Right lobe of liver (tissue), 6 donors: ENCODE measurements at regions not wholly inside any gene's neighbourhood (a gene's known extent, or its start where the extent isn't known, plus 50 kb on each side); places are given as distances from the start of the nearest gene placed in this dataset.

ENCODE experiments used
- ATAC-seq, 4 donors: fragments of 200-7000 bp; cut with Tn5 transposase; one replicate each; pipeline ENCODE4 v1.9.1; 2020; ENCODE audit warnings: mild to moderate bottlenecking in 4 of 4, moderate library complexity in 4 of 4
- DNase-seq, 3 donors: peaks; one replicate each; pipeline ENCODE4 v3.0.0-alpha.2; 2020
- H3K27ac ChIP-seq, 3 donors: fragments of 200-600 bp; one replicate each; pipeline ENCODE4 v1.8.0; 2022
- H3K27me3 ChIP-seq, 2 donors: fragments of 200-600 bp; one replicate each; pipeline ENCODE4 v1.8.0; 2022
- H3K36me3 ChIP-seq, 4 donors: fragments of 200-600 bp; sonication (generic) in 1 of 4; one replicate each; pipeline versions ENCODE4 v1.5.1 to v1.8.0; 2017 to 2022; ENCODE audit warnings: control low read depth in 1 of 4
- H3K4me1 ChIP-seq, 4 donors: fragments of 200-600 bp; sonication (generic) in 1 of 4; one replicate each; pipeline versions ENCODE4 v1.5.1 to v1.8.0; 2017 to 2022; ENCODE audit warnings: control low read depth in 1 of 4
- H3K4me3 ChIP-seq, 3 donors: fragments of 200-600 bp; one replicate each; pipeline ENCODE4 v1.8.0; 2022
- H3K9me3 ChIP-seq, 4 donors: fragments of 200-600 bp; sonication (generic) in 1 of 4; one replicate each; pipeline versions ENCODE4 v1.5.1 to v1.8.0; 2017 to 2022; ENCODE audit warnings: control low read depth in 1 of 4
- POLR2A ChIP-seq: fragments of 450-650 bp; IDR thresholded peaks from one replicate; pipeline ENCODE4 v1.6.1; 2017; ENCODE audit warnings: antibody characterized with exemption, mild to moderate bottlenecking
- WGBS: methylation state at CpG from one replicate; pipeline ENCODE4 v1.1.6; 2018; ENCODE audit warnings: low coverage, low lambda C conversion rate; ENCODE audit not compliant: insufficient coverage; ENCODE audit errors: missing lambda C conversion rate; 5-methylcytosine and 5-hydroxymethylcytosine counted together
- intact Hi-C, 2 donors: fragments of 100-400 bp; cut with DNase I; formaldehyde crosslinking; loops; one replicate each; pipeline versions ENCODE4 v1.11.2 to v1.14.1; 2022
- TF ChIP-seq, protein P1 (sequence below), 4 donors: fragments of 200-600 bp in 3 of 4; fragments of 450-650 bp in 1 of 4; IDR thresholded peaks; one replicate each; pipeline versions ENCODE4 v1.5.1 to v1.8.0; 2016 to 2022; ENCODE audit warnings: antibody characterized with exemption in 4 of 4, mild to moderate bottlenecking in 2 of 4
- donor health status: DM: no; HTN: yes; CAD: no.
- donor health status: DM: no; HTN: no; CAD: no.
- donor health status: DM: no; HTN: no; CAD: no.
- donor health status: DM: no; HTN: yes; CAD: no.
- donor health status: DM: no; HTN: yes; CAD: no.

DNA sequence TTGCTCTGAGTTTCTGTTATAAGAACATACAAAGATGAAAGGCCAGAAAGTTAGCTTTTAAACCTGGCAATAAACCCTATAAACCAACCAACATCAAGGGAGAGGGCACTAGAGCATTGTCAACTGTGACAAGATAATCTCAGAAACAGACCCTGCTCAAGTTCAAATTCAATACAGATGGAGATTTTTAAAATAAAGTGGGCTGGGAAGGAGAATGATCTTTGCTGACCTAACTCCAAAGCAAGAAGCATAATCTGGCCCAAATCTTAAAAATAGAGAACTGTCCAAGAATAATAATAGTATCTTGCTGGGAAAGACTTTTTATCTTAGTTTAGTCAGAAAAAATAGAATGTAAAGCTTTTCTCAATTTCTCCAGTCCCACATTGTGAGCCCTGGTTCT is 485.5 kb downstream of the DISC1 start:
- TF ChIP-seq, protein P1, sequence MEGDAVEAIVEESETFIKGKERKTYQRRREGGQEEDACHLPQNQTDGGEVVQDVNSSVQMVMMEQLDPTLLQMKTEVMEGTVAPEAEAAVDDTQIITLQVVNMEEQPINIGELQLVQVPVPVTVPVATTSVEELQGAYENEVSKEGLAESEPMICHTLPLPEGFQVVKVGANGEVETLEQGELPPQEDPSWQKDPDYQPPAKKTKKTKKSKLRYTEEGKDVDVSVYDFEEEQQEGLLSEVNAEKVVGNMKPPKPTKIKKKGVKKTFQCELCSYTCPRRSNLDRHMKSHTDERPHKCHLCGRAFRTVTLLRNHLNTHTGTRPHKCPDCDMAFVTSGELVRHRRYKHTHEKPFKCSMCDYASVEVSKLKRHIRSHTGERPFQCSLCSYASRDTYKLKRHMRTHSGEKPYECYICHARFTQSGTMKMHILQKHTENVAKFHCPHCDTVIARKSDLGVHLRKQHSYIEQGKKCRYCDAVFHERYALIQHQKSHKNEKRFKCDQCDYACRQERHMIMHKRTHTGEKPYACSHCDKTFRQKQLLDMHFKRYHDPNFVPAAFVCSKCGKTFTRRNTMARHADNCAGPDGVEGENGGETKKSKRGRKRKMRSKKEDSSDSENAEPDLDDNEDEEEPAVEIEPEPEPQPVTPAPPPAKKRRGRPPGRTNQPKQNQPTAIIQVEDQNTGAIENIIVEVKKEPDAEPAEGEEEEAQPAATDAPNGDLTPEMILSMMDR (IDR thresholded peaks at IDR 0.05), result no peak
- no peak for TF ChIP-seq POLR2A
- Histone ChIP-seq H3K36me3 (no peaks in the 10 kb centered on the region), H3K27ac (no peak overlapping the region), H3K9me3 (no peaks in the 10 kb centered on the region), H3K27me3 (peaks cover 0 to 4% of the 10 kb centered on the region in 2 donors), H3K4me3 (no peak overlapping the region), H3K4me1 (no peaks in the 10 kb centered on the region)
- intact Hi-C loops, result no loop called here
- ATAC-seq, result no peak
- no peak for DNase-seq

DNA sequence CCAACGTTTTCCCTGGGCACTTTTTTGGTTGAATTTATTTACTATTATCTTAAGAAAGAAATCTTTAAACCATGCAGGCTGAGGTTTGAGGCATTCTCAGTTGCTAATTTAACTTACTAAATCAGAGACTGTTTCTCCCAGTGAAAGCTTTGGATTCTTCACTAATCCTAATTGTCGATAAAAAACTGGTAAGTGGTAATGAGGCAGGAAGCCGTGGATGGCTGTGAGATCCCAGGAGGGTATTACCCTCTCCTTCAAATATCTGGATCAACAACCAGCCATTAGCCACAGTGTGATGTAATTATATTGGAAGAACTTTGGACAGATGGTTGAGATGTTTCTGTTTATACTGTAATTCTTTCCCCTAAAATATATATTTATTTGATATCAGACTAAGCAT is 485.0 kb downstream of the DISC1 start:
- intact Hi-C loops, result no loop called here
- ATAC-seq (no peak), DNase-seq (no peak)
- no peaks in the 10 kb centered on the region for H3K9me3 ChIP-seq
- no peak for TF ChIP-seq POLR2A
- TF ChIP-seq, protein P1 (IDR thresholded peaks at IDR 0.05), result no peak
- no peak overlapping the region for H3K4me3 ChIP-seq
- no peak overlapping the region for H3K27ac ChIP-seq
- WGBS, result 41% methylated on average over 3 of the region's 3 CpGs
- peaks cover 0 to 4% of the 10 kb centered on the region in 2 donors for H3K27me3 ChIP-seq
- no peaks in the 10 kb centered on the region for H3K36me3 ChIP-seq
- H3K4me1 ChIP-seq, result no peaks in the 10 kb centered on the region

DNA sequence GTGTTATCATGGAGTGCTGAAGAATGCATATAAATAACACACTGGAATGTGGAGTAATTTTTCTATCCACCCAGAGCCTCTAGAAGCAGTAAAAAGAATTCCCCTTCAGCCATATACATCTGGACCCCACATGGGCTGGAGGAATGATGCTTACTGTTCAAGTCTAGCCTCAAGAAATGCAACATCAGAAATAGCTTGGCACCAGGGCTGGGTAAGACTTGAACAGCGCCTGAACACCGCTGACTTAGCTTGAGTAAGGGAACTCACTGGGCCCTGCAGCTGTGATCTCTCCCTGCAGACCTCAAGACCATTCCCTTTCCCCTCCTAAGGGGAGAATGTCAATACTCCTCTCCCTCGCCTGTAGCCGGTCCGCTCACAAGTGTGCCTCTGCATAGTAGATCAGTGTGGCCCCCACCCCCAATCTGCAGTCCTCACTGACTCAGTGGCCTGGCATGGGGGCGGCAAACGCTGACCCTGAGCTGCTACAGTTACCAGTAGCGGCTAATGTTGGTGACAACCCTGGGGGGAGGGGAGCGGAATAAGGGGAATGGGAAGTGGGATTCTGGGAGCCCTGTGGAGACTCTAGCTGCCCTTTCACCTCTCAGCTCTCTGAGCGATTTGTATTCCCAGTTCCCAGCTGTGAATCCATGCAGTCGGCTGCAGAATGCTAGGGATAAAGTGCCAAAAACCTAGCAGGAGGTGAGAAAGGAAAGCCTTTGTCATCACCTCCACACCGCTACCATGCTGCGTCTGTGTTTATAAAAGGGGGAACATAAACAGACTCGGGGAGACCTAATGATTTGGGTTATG is 483.9 kb downstream of the DISC1 start:
- no peaks in the 10 kb centered on the region for H3K9me3 ChIP-seq
- DNase-seq (no peak), ATAC-seq (no peak)
- H3K27ac ChIP-seq, result no peak overlapping the region
- peaks cover 0 to 4% of the 10 kb centered on the region in 2 donors for H3K27me3 ChIP-seq
- no peak for TF ChIP-seq POLR2A
- TF ChIP-seq, protein P1 (IDR thresholded peaks at IDR 0.05), result no peak
- peaks cover 0 to 3% (median 0%) of the 10 kb centered on the region in 4 donors for H3K4me1 ChIP-seq
- WGBS, result 55% methylated on average over 12 of the region's 14 CpGs
- intact Hi-C loops, result no loop called here
- no peaks in the 10 kb centered on the region for H3K36me3 ChIP-seq
- no peak overlapping the region for H3K4me3 ChIP-seq

DNA sequence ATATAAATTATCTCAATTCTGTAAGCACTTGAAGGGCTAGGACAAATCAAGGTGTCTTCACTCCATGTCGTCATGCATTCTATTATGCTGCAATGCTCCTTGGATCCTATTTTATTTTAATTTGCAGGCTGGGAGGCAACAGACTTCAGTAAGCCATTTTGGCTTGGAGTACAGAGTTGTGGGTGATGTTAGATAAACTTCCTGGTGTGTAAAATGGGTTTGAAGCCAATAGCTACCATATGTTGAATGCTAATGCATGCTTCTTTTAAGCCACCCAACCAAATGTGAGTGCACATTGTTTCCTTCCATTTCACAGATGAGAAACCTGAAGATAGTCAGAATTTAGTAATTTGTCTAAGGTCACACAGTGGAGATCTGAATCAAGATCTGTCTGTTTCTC is 482.8 kb downstream of the DISC1 start:
- no peak for DNase-seq
- intact Hi-C loops, result no loop called here
- WGBS, result 60% methylated on average over 1 of the region's 1 CpG
- Histone ChIP-seq H3K27me3 (peaks cover 0 to 4% of the 10 kb centered on the region in 2 donors), H3K9me3 (no peaks in the 10 kb centered on the region), H3K4me3 (no peak overlapping the region), H3K4me1 (peaks cover 0 to 3% (median 0%) of the 10 kb centered on the region in 4 donors), H3K27ac (no peak overlapping the region), H3K36me3 (no peaks in the 10 kb centered on the region)
- no peak for ATAC-seq
- TF ChIP-seq, protein P1 (IDR thresholded peaks at IDR 0.05), result no peak
- TF ChIP-seq POLR2A, result no peak
